ENCODE measurements at regions not wholly inside any gene's neighbourhood (a gene's known extent, or its start where the extent isn't known, plus 50 kb on each side); places are given as distances from the start of the nearest gene placed in this dataset.

- H3K79me1 ChIP-seq (ENCODE audit: low read depth, low read length) = no peaks in the 10 kb centered on the region
- no peak overlapping the region for H3K23ac ChIP-seq (ENCODE audit: insufficient read length)
- no peak overlapping the region for H3K4ac ChIP-seq (replicated peaks; ENCODE audit: insufficient read length, low read depth, low read length)
- H4K20me1 ChIP-seq (replicated peaks in 1 of 2; ENCODE audit: control insufficient read depth in 1 of 2, insufficient read depth in 2 of 2, low read length in 2 of 2) = no peaks in the 10 kb centered on the region
- H2AK5ac ChIP-seq (ENCODE audit: low read depth, low read length) = no peak overlapping the region
- H4K91ac ChIP-seq (replicated peaks; ENCODE audit: insufficient read length, low read length) = no peak overlapping the region
- no peaks in the 10 kb centered on the region for H3K23me2 ChIP-seq (ENCODE audit: low read depth, low read length)
- POLR2A ChIA-PET (ENCODE audit: partially characterized antibody) = no interaction called here
- H3K36me3 ChIP-seq (ENCODE audit: control insufficient read depth in 2 of 4, insufficient read depth in 4 of 4, low read length in 3 of 4) = no peaks in the 10 kb centered on the region
- H2BK15ac ChIP-seq (ENCODE audit: low read length) = no peak overlapping the region
- H2BK20ac ChIP-seq (ENCODE audit: low read length) = no peak overlapping the region
- H2BK5ac ChIP-seq (ENCODE audit: low read depth, low read length) = no peak overlapping the region
- no peak overlapping the region for H3K56ac ChIP-seq (replicated peaks; ENCODE audit: insufficient read length, low read depth, low read length)
- CTCF ChIA-PET (ENCODE audit: partially characterized antibody) = interaction anchor here (0.8 to 1.2 kb wide), 4 partner anchors 20 to 70 kb away, joined by 3 to 5 read pairs (median 3); no protein-coding TSS in a partner anchor
- no peak overlapping the region for H3K14ac ChIP-seq (ENCODE audit: insufficient read length)
- H3K18ac ChIP-seq (ENCODE audit: extremely low read depth, low read length) = no peak overlapping the region
- no peak overlapping the region for H3K4me3 ChIP-seq (ENCODE audit: extremely low read depth in 1 of 4, insufficient read depth in 2 of 4, low read depth in 3 of 4, low read length in 4 of 4)
- no peak overlapping the region for H3K9ac ChIP-seq (replicated peaks in 1 of 4; ENCODE audit: extremely low read depth in 1 of 4, low read depth in 3 of 4, low read length in 3 of 4)
- whole genome bisulfite sequencing, 2 experiments (ENCODE audit: extremely low coverage in 1 of 2, insufficient coverage in 1 of 2, insufficient read length in 1 of 2, insufficient replicate concordance in 2 of 2, low coverage in 1 of 2, low lambda C conversion rate in 2 of 2, missing lambda C conversion rate in 1 of 2) = 8% methylated on average over 1 of the region's 1 CpG; no CpG with 5 or more reads in 1 of the 2 experiments
- no peak overlapping the region for H4K5ac ChIP-seq (ENCODE audit: insufficient read length, low read depth, low read length)
- no peak overlapping the region for H4K8ac ChIP-seq (ENCODE audit: extremely low read depth, insufficient read depth, low read length)
- FAIRE-seq (no peak), DNase-seq (ENCODE audit: low read depth in 1 of 2, low spot score in 2 of 2) (no peak)
- H3K4me2 ChIP-seq (ENCODE audit: insufficient read depth in 1 of 2, low read depth in 2 of 2, low read length in 2 of 2) = no peak overlapping the region
- no peak overlapping the region for H2AFZ ChIP-seq (ENCODE audit: low read length)
- H3K79me2 ChIP-seq (ENCODE audit: control insufficient read depth in 1 of 2, insufficient read depth in 2 of 2, low read length in 2 of 2) = no peaks in the 10 kb centered on the region
- no peak overlapping the region for H2BK120ac ChIP-seq (replicated peaks; ENCODE audit: low read depth, low read length)
- H3K4me1 ChIP-seq (replicated peaks in 1 of 4; ENCODE audit: control insufficient read depth in 3 of 4, insufficient read depth in 4 of 4, low read length in 3 of 4) = peaks cover 0 to 17% (median 12%) of the 10 kb centered on the region in 4 experiments; a peak in 6 of 7 replicates
- no peak overlapping the region for H2BK12ac ChIP-seq (ENCODE audit: low read depth, low read length)
- no peaks in the 10 kb centered on the region; a peak in 1 of 7 replicates for H3K27me3 ChIP-seq (replicated peaks in 1 of 4; ENCODE audit: control insufficient read depth in 3 of 4, extremely low read depth in 1 of 4, insufficient read depth in 3 of 4, low read length in 3 of 4)
- no peaks in the 10 kb centered on the region for H3K9me3 ChIP-seq (ENCODE audit: insufficient read depth in 2 of 2, low read depth in 1 of 2, low read length in 1 of 2)
- TF ChIP-seq NANOG (IDR thresholded peaks at IDR 0.05; ENCODE audit: insufficient read depth, low read depth, low read length, poor library complexity, severe bottlenecking) (no peak), CBX8 (IDR thresholded peaks at IDR 0.05; ENCODE audit: borderline replicate concordance, low read depth, low read length) (no peak), GABPA (IDR thresholded peaks at IDR 0.05; ENCODE audit: borderline replicate concordance, insufficient read depth, low read length) (no peak), JUND (IDR thresholded peaks at IDR 0.05; ENCODE audit: low read length) (no peak)
- no peak overlapping the region for H3K27ac ChIP-seq (ENCODE audit: low read depth, low read length)
Measured at GRCh38 chr9:90029386-90029785, 424.6 kb downstream of the GADD45G start.

Data from H1 (cell line).